Gastrocnemius medialis (tissue), 4 donors: ENCODE measurements at regions not wholly inside any gene's neighbourhood (a gene's known extent, or its start where the extent isn't known, plus 50 kb on each side); places are given as distances from the start of the nearest gene placed in this dataset.

ENCODE experiments used
- ATAC-seq, 2 donors: fragments of 150-250 bp; one replicate each; pipeline ENCODE4 v1.9.1; 2016
- DNase-seq, 2 donors: peaks; one replicate each; pipeline ENCODE4 v3.0.0-alpha.2; 2019
- H3K27ac ChIP-seq, 4 donors: fragments of 200-600 bp; sonication (generic); 1 replicate in 1 of 4; 2 replicates in 3 of 4; pipeline ENCODE4 v1.5.1; 2016 to 2018; ENCODE audit warnings: mild to moderate bottlenecking in 2 of 4, moderate library complexity in 1 of 4
- H3K27me3 ChIP-seq, 3 donors: fragments of 200-600 bp; sonication (generic) in 2 of 3; 1 replicate in 1 of 3; 2 replicates in 2 of 3; pipeline versions ENCODE4 v1.5.1 to v1.6.0; 2016 to 2019; ENCODE audit warnings: mild to moderate bottlenecking in 1 of 3, moderate library complexity in 1 of 3
- H3K36me3 ChIP-seq, 2 donors: fragments of 200-600 bp; sonication (generic) in 1 of 2; one replicate each; pipeline ENCODE4 v1.5.1; 2017 to 2018
- H3K4me1 ChIP-seq, 2 donors: fragments of 200-600 bp; sonication (generic) in 1 of 2; one replicate each; pipeline ENCODE4 v1.5.1; 2016 to 2017; ENCODE audit warnings: mild to moderate bottlenecking in 2 of 2
- H3K4me3 ChIP-seq, 4 donors: fragments of 200-600 bp; sonication (generic) in 3 of 4; 1 replicate in 1 of 4; 2 replicates in 3 of 4; pipeline ENCODE4 v1.5.1; 2016 to 2019; ENCODE audit warnings: mild to moderate bottlenecking in 2 of 4
- H3K9me3 ChIP-seq, 3 donors: fragments of 200-600 bp; sonication (generic) in 2 of 3; 1 replicate in 1 of 3; 2 replicates in 2 of 3; pipeline ENCODE4 v1.5.1; 2016 to 2019
- POLR2A ChIP-seq, 2 donors: fragments of 450-650 bp; IDR thresholded peaks; one replicate each; pipeline ENCODE4 v1.6.1; 2017; ENCODE audit warnings: antibody characterized with exemption in 2 of 2, mild to moderate bottlenecking in 2 of 2, moderate library complexity in 2 of 2
- in situ Hi-C, 4 donors: fragments of 200-750 bp; cut with MboI; loops; one replicate each; pipeline versions ENCODE4 v1.15.0 to v1.8.0; 2017; ENCODE audit warnings: low sequenced_read_pairs in 4 of 4
- intact Hi-C: fragments of 100-400 bp; cut with DNase I; formaldehyde crosslinking; loops from one replicate; pipeline ENCODE4 v1.15.1; 2023; ENCODE audit warnings: low total_unique reads
- TF ChIP-seq, protein P1 (sequence below), 5 experiments: fragments of 450-650 bp in 3 of 5; fragments of 200-600 bp in 2 of 5; sonication (generic) in 2 of 5; IDR thresholded peaks in 4 of 5; conservative IDR thresholded peaks in 1 of 5; 1 replicate in 4 of 5; 2 replicates in 1 of 5; pipeline ENCODE4 v1.5.1; 2016 to 2019; ENCODE audit warnings: antibody characterized with exemption in 5 of 5, mild to moderate bottlenecking in 3 of 5, moderate library complexity in 3 of 5

DNA sequence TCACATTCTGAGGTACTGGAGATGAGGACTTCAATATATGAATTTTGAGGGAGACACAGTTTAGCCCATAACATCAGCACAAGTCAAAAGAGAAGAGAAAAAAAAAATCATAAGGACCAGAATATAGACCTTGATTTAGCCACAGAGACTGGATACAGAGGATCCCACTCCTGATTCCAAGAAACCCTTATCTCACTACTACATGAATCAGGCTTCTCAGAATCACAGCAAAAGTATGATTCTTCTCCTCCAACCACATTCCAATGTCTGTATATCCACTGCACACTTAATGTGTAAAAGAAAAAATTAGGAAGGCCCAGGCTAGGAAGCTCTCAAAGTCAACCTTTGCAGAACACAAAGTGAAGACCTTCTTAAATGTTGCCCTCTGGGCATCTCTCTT, 610.9 kb downstream of the DTWD2 start:
- DNase-seq (no peak), ATAC-seq (no peak)
- H3K36me3 ChIP-seq: no peaks in the 10 kb centered on the region
- no peaks in the 10 kb centered on the region for H3K27me3 ChIP-seq
- no peak overlapping the region for H3K4me3 ChIP-seq
- peaks cover 0 to 3% of the 10 kb centered on the region in 2 donors for H3K4me1 ChIP-seq
- in situ Hi-C loops (no loop called here), intact Hi-C loops (no loop called here)
- H3K27ac ChIP-seq: no peak overlapping the region
- no peaks in the 10 kb centered on the region for H3K9me3 ChIP-seq
- TF ChIP-seq, protein P1, sequence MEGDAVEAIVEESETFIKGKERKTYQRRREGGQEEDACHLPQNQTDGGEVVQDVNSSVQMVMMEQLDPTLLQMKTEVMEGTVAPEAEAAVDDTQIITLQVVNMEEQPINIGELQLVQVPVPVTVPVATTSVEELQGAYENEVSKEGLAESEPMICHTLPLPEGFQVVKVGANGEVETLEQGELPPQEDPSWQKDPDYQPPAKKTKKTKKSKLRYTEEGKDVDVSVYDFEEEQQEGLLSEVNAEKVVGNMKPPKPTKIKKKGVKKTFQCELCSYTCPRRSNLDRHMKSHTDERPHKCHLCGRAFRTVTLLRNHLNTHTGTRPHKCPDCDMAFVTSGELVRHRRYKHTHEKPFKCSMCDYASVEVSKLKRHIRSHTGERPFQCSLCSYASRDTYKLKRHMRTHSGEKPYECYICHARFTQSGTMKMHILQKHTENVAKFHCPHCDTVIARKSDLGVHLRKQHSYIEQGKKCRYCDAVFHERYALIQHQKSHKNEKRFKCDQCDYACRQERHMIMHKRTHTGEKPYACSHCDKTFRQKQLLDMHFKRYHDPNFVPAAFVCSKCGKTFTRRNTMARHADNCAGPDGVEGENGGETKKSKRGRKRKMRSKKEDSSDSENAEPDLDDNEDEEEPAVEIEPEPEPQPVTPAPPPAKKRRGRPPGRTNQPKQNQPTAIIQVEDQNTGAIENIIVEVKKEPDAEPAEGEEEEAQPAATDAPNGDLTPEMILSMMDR (IDR thresholded peaks at IDR 0.05 in 4 of 5, conservative IDR thresholded peaks at IDR 0.05 in 1 of 5): no peak
- TF ChIP-seq POLR2A (IDR thresholded peaks at IDR 0.05): no peak

GRCh38 chr5:118371973-118372831, 616.1 kb downstream of the DTWD2 start:
- Histone ChIP-seq H3K36me3 (no peaks in the 10 kb centered on the region), H3K4me1 (peaks cover 0 to 6% of the 10 kb centered on the region in 2 donors), H3K27ac (no peak overlapping the region), H3K9me3 (no peaks in the 10 kb centered on the region), H3K27me3 (no peaks in the 10 kb centered on the region), H3K4me3 (no peak overlapping the region)
- intact Hi-C loops: no loop called here
- in situ Hi-C loops: no loop called here
- ATAC-seq: no peak
- DNase-seq: no peak
- TF ChIP-seq POLR2A (IDR thresholded peaks at IDR 0.05): no peak
- TF ChIP-seq, protein P1 (IDR thresholded peaks at IDR 0.05 in 4 of 5, conservative IDR thresholded peaks at IDR 0.05 in 1 of 5): no peak

- Histone ChIP-seq H3K4me1 (no peaks in the 10 kb centered on the region), H3K4me3 (no peak overlapping the region), H3K9me3 (no peaks in the 10 kb centered on the region), H3K27me3 (no peaks in the 10 kb centered on the region), H3K36me3 (no peaks in the 10 kb centered on the region), H3K27ac (no peak overlapping the region)
- TF ChIP-seq, protein P1 (IDR thresholded peaks at IDR 0.05 in 4 of 5, conservative IDR thresholded peaks at IDR 0.05 in 1 of 5): no peak
- no peak for TF ChIP-seq POLR2A (IDR thresholded peaks at IDR 0.05)
- ATAC-seq: no peak
- in situ Hi-C loops (no loop called here), intact Hi-C loops (no loop called here)
- DNase-seq: no peak
These were observed 621.9 kb downstream of the DTWD2 start for GRCh38 chr5:118366429-118366828.

DNA sequence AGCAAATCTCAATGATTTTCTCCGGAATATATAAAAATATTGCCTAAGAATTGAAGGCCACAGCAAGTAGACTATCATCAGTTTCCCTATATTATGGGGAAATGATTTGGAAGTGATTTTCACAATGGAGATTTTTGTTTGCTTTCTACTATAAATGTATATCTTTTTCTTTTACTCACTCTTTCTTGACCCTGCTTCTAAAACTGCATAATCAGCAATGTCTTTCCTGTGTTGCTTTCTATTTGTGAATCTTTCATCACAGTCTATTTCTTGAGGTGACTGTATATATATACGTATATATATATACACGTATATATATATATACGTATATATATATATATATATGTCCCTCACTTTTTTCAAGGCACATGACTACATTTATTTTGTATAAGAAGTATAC, 622.6 kb downstream of the DTWD2 start:
- Histone ChIP-seq H3K4me1 (no peaks in the 10 kb centered on the region), H3K36me3 (no peaks in the 10 kb centered on the region), H3K9me3 (no peaks in the 10 kb centered on the region), H3K27ac (no peak overlapping the region), H3K4me3 (no peak overlapping the region), H3K27me3 (no peaks in the 10 kb centered on the region)
- TF ChIP-seq POLR2A (IDR thresholded peaks at IDR 0.05): no peak
- TF ChIP-seq, protein P1 (IDR thresholded peaks at IDR 0.05 in 4 of 5, conservative IDR thresholded peaks at IDR 0.05 in 1 of 5): no peak
- DNase-seq: no peak
- in situ Hi-C loops: no loop called here
- intact Hi-C loops: no loop called here
- no peak for ATAC-seq
